GM19455 (cell line): ENCODE measurements at regions not wholly inside any gene's neighbourhood (a gene's known extent, or its start where the extent isn't known, plus 50 kb on each side); places are given as distances from the start of the nearest gene placed in this dataset.
"Not testable (repeated sequence)": the region's sequence is repeated elsewhere in the genome, so short reads cannot be mapped to it uniquely, and the experiment has no call there.

Experiments
- ATAC-seq: cut with Tn5 transposase; IDR thresholded peaks from one replicate; pipeline ENCODE4 v1.9.1; 2021; ENCODE audit not compliant: unreplicated experiment

DNA sequence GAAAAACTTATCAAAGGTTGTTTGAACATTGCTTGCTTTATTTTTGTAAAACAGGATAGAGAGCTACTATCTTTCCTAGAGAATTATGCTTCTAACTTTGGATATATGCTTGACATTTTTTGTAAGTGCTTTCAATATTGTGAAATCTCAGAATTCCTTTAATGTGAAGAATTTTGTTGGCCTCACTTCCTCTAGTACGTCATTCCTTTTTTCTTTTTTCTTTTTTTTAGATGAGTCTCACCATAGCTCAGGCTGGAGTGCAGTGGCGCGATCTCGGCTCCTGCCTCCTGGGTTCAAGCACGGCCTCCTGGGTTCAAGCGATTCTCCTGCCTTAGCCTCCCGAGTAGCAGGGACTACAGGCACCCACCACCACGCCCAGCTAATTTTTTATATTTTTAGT lies 668.1 kb downstream of the RFPL4B start:
- no peak for ATAC-seq

DNA sequence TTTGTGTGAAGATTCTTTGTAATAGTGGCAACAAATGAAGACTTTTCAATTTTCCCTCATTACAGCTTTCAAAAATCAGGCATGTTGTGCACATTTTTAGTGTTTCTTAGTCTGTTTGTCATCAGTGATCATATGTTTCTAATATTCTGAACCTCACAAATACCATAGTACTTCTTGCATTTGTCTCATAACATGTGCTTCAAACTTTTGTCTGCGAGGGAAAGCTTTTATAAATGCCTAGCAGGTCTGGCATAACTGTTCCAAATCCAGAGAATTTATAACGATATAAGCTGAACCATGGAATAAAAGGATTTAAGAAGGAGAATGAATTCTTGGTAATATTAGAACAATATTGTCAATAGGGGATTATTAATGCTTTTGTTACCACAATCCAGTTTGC lies 670.2 kb downstream of the RFPL4B start:
- ATAC-seq, result no peak

DNA sequence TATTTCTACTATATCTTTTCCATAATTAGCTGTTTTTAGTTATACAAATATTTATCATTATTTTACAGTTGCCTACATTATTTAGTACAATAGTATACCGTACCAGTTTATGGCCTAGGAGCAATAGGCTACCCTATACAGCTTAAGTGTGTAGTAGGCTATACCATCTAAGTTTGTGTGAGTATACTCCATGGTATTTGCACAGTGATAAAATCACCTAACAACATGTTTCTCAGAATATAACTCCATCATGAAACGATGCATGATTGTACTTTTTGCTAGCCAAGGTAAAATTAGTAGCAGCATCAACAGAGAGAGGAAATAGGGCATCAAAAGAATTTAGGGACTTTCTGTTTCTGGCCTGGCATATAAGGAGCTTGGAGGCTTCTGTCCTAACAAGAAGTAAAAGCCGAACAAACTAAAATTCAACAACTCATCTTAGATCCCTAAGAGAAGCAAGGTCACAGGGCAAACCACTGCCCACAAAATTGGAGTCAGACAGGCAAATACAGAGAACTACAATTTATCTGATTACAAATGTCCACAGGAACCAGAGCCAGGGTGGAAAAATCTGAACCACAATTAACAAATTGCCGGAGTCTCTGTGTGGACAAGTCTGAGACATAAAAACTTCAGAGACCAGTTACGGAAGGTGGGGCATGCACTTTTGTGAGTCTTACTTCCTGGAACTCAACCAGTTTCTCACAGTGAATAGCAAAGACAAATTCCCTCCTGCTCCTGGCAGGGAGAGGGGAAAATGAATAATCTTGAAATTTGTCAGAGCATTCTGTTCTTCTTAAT lies 671.4 kb downstream of the RFPL4B start:
- no peak for ATAC-seq

DNA sequence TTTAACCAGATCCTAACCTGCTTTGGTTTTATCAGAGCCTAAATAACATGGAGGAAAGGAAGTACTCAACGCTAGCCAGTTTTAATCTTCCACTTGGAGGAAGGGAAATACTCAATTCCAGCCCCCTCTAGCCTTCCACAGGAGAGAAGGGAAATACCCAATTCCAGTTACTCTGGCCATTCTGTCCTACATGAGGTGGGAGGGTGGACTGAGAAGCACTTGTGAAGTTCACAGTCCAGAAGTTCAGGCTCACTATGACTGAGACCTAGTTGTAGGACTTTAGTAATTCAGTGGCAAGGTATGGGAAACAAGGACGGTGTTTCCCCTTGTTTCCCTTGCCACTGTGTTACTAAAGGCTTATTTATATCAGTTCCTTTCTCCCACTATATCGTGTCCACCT lies 672.0 kb downstream of the RFPL4B start:
- ATAC-seq, result no peak

DNA sequence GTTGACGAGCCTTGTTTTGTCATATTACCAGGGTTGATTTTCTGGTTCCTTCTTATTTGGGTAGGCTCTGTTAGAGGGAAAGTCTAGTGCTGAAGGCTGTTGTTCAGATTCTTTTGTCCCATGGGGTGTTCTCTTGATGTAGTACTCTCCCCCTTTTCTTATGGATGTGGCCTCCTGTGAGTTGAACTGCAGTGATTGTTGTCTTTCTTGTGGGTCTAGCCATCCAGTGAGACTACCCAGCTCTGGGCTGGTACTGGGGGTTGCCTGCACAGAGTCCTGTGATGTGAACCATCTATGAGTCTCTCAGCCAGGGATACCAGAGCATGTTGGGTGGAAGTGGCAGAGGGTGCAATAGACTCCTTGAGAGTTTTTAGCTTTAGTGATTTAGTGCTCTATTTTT lies 680.6 kb downstream of the RFPL4B start:
- no peak for ATAC-seq

DNA sequence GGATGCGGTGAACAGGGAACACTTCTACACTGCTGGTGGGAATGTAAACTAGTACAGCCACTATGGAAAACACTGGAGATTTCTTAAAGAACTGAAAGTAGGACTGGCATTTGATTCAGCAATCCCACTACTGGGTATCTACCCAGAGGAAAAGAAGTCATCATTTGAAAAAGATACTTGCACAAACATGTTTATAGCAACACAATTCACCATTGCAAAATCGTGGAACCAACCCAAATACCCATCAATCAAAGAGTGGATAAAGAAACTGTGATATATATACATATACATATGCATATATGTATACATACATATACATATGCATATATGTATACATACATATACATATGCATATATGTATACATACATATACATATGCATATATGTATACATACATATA lies 682.0 kb downstream of the RFPL4B start:
- ATAC-seq, result not testable (repeated sequence)

DNA sequence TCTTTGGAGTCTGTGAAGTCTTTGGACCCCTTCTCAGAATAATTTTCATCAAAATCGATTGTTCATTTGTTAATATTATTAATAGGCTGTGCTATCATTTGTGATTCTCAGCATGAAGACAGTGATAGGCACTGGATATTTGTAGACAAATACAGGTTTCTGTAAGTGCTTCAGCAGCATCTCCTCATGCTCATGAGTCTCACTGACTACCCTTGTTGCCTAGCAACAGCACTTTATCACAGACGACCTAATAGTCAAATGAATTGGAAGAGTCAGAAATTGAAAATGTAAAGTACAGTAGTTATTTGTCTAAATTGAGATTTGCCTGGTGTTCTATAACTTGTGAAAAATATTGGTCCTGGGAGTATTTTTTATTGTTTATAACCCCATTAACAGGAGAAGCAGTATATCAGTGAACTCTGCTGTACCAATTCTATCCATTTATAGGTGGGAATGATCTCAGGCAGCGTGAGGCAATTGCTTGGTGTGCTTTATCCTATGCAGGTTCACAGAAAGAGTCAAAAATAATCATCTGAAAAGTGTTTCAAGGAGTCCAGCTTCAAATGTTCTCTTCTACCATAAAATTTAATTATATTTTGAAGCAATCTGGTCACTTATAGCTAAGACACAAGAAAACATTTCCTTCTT lies 684.6 kb downstream of the RFPL4B start:
- ATAC-seq, result no peak

DNA sequence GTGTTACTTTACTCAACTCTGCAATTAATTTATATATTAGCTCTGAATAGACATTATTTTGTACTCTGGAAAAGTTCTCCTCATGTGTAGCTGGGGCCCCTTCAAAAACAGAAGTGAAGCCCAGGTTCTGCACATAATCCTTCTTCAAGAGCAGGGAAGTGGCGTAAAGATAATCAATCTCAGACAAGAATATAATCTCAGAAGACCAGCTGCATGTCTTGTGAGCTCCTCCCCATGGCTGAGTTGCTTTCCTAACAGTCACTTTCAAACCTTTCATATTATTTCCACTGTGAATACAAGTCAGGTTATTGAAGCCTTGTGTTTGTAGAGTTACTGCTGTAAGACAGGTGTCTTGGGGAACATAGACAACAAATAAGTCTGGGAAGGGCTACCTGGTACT lies 691.9 kb downstream of the RFPL4B start:
- ATAC-seq, result no peak

DNA sequence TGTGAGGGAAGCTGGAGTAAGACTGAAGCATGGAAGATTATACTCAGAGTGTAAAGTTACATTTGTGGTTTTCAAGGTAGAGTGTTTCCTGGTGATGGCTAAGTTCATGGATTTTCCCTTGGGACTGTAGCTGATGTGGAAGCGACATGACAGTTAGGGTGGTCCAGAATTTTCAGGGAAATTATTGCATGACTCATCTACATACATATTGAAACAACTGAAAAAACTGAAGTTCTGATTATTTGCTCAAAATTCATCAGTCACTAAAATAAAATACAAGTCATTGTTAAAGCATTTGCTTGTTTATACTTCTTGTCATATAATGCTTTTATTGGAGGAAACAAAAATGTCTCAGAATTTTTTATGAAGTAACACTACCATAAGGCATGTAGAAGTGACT lies 700.0 kb downstream of the RFPL4B start:
- ATAC-seq, result no peak

DNA sequence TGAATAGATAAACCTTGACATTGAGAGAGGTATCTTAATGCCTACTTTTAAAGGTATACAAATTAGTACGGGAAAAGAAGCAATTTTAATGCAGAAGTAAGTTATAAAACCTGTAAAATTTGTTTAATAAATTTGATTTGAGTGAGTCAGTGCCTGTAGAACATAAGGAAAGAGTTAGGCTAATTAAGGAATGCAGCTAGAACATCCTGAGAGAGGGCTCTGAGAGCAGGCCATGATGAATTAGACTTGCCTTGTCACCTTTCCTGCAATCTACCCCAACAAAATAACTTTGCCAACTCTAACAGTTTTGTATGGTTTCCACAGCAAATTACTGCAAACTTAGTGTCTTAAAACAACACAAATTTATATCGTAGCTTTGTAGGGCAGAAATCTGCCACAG lies 700.8 kb downstream of the RFPL4B start:
- no peak for ATAC-seq

DNA sequence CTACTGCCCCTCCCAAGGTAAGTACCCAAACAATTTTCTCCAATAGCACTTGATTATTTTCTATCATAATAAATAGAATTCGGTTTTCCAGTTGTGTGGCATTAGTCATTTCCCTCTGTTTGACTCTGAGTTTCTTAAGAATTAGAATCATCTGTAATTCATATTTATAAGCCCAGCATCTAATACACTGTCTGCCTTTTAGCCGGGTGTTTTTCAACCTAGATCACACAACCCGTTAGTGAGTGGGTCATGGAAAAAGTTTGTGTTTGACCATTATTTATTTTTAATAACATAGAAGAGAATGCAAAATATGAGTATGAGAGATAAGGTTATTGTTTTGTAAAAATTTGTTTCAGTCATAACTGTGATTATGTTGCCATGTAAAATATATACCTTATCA lies 701.6 kb downstream of the RFPL4B start:
- no peak for ATAC-seq

DNA sequence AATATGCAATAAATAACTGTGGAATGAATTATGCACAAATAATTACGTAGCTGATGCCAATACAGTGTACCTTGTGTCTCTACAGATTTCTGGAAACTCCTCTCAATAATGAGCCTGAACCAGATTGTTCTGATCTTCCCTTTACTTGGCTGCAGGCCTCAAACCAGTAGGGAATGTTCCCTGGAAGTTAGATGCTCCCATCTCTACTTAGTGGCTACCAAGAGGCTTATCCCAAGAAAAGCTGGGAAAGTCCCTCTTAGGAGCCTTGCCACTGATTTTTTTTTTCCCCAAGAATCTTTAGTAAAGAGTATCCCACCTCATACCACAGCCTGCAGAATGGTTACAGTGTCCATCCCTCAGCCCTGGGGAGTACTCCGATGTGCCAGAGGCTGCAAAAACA lies 702.1 kb downstream of the RFPL4B start:
- ATAC-seq, result no peak

DNA sequence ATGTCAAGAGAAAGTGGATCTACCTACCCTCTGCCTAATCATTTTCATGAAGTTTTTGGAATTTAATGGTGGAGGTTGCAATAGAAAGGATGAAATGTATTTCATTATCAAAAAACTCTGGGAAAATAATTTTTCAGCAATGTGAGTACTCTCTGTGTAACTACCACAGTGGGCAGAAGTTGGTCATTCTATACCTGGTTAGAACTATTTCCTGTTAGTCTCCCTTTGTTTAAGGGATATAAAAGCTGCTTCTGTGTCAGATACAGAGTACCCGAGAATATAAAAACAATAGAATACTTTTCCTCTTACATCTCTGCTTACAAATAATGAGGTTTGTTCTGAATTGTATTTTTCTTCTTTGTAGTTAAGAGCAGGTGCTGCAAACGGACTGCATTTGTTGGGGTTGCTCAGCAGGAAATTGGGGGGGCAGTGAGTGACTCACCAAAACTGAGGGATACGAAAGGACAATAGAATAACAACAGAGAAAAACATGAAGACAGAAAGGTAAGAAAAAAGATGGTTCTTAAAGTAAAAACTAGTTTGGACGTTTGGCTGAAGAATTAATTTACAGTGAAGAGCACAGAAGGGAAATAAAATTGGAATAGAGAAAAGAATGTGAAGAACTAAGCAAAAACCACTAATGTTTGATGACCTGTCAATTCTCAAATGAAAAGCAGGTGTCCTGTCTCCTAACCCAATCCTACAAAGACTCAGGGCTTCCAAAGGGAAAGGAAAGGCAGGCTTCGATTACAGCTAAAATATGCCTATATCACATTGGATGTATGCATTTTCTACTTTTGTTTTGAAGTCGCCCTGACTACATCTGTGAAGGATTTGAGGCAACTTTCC lies 703.1 kb downstream of the RFPL4B start:
- ATAC-seq, result no peak

DNA sequence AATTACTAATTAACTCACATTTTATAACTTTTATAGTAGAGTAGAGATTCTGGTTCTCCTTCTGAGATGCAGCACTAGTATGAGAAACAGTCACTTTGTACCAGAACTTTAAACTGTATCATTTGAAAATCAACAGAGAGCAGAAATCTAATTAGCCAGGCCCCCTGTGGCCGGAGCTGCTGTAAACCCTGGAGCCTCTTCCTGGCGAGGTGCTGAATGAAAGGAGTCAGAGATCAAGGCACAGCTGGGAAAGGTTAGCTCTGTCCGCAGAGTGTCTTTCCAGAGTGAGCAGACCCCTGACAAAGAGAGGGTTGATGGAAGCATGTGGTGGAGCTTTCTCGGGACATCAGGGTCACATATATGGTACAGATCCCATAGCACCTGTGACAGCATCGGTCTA lies 703.8 kb downstream of the RFPL4B start:
- no peak for ATAC-seq

DNA sequence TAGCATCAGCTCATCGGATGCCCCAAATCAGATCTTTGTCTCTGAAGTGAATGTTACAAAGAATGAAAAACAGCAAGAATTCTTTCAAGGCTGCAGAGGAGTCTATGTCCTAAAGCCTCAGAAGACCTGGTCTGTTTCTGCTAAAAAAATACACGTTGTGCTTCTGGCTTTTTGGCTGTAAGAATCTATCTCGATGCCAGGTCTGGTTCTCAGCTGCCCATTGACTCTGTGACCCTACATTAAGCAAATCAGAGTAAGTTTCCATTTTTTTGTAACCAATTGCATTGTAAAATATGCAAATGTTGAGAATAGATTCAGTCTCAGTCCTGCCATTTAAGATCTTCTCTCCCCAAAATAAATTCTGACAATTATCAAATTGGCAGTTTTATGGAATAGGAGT lies 705.4 kb downstream of the RFPL4B start:
- ATAC-seq, result no peak

DNA sequence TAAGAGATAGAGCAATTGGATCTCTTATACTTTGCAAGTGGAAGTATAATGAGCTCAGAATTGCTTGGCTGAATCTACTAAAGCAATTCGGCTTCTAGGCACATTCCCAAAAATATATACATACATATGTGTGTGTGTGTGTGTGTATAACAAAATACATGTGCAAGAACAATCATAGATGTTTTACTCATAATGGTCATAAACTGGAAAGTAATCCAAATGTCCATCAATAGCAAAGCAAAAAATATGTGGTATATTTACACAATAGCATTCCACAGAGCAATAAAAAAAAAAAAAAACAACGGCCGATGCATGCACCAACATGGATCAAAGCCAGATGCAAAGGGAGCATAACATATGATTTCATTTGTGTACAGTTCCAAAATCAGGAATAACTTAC lies 707.9 kb downstream of the RFPL4B start:
- no peak for ATAC-seq

DNA sequence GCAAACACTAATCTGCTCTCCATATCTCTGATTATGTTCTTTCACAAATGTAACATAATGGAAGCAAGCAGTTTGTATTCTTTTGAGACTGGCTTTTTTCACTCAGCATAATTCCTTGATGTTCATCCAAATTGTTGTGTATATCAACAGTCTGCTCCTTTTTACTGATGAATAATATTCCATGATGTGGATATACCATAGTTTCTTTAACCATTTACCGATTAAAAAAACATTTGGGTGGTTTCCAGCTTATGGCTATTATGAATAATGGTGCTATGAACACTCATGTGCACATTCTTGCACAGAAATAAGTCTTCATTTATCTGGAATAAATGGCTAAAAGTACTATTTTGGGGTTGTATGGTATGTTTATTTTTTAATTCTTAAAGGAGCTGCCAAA lies 708.9 kb downstream of the RFPL4B start:
- no peak for ATAC-seq

DNA sequence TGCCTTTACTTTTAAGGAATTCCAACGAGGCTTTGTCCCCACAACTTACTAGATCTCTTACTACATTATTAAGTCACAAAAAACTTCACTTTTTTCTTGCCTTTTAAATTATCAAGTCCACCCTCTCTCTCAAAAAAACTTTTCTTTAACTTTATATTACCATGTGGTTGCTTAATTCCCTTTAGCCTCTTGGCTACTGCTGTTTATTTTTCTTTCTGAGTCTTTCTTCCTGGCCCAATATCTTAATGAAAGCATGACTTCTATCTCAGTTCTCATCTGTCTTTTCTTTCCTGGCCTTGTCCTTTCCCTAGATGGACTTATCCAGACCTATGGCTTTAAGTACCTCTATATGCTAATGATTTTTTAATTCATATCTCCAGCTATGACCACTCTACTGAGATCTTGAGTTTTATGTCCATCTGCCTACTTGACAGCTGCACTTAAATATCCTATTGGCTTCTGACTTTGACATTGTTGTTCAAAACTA lies 710.5 kb downstream of the RFPL4B start:
- ATAC-seq, result no peak

DNA sequence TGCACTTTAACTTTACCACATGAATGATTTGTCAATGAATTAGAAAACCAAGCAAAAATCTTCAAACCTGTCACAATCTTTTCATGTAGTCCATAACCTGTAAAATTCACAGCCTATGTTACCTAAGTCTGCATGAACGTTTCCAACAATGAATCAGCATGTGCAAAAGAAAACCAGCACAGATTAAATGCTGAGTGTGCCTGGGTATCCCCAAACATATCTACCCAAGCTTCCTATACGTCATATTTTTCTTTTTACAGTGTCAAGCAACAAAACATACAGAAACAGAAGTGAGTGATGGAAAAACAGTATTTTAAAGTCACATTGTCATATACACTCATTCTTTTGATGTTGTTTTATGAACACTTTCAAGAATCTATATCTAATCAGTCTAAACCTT lies 713.5 kb downstream of the RFPL4B start:
- no peak for ATAC-seq

DNA sequence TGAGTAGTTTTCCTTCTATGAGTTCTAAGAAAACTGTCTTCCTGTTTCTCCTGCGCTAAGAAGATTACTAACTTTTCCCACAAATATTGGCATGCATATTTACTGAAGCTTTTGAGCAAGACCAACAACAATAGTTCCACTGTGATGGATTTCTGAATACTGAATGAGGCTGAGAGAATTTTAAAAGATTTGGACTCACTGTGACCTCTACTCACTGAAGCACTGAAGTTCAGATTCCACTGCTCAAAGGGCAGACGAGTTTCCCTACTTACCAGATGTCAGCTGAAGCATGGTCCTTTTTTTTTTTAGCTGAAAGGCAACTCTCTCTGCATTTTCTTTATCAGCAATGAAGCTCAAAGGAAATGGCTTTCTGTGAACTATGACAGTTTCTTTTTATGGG lies 718.5 kb downstream of the RFPL4B start:
- no peak for ATAC-seq

DNA sequence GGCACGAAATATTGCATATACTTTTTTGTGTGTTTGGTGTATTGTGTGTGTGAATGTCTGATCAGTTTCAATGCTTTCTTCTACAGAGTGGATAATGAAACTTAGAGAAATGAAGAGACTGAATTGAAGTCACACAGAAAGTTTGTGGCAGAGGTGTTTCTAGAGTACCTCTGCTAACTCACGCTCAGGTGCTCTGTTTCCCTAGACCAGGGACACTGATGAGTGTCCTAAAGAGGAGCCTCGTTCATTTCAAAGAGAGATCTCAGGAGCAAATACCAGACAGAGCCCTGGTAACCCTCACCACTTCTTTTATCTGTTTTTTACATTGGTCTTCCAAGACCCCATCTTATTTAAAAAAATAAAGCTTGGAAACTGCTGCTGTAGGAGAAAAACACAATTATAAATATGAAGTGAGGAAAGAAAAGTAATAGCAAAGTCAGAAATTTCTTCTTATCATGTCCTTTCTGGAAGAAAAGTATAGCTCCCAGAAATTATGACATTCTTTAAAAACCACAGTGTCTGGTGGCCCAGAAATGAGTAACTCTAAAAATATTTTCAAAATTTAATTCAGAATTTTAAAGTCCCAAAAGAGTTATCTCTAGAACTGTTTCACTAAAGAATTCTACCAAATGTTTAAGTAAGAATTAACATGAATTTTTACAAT lies 720.6 kb downstream of the RFPL4B start:
- no peak for ATAC-seq
